ENCODE measurements at regions not wholly inside any gene's neighbourhood (a gene's known extent, or its start where the extent isn't known, plus 50 kb on each side); places are given as distances from the start of the nearest gene placed in this dataset.

GRCh38 chr11:15584158-15584557, 469.4 kb downstream of the INSC start:
- DNase-seq (ENCODE audit: low read depth) = no peak

- no peak for DNase-seq (ENCODE audit: low read depth)
These were observed 471.0 kb downstream of the INSC start for GRCh38 chr11:15585602-15586331.

- DNase-seq (ENCODE audit: low read depth) = no peak
These were observed 472.2 kb downstream of the INSC start for GRCh38 chr11:15586741-15587473.

GRCh38 chr11:15589070-15589626, 474.4 kb downstream of the INSC start:
- DNase-seq (ENCODE audit: low read depth) = no peak

- no peak for DNase-seq (ENCODE audit: low read depth)
These were observed 475.4 kb downstream of the INSC start for GRCh38 chr11:15590132-15590531.

GRCh38 chr11:15591112-15591537, 476.4 kb downstream of the INSC start:
- DNase-seq (ENCODE audit: low read depth) = no peak

GRCh38 chr11:15594607-15595006, 479.9 kb downstream of the INSC start:
- no peak for DNase-seq (ENCODE audit: low read depth)

- no peak for DNase-seq (ENCODE audit: low read depth)
These were observed 484.7 kb downstream of the INSC start for GRCh38 chr11:15599376-15599775.

- no peak for DNase-seq (ENCODE audit: low read depth)
These were observed 487.3 kb downstream of the INSC start for GRCh38 chr11:15602047-15602446.

- DNase-seq (ENCODE audit: low read depth) = no peak
These were observed 488.3 kb downstream of the INSC start for GRCh38 chr11:15602785-15603567.

GRCh38 chr11:15605094-15605493, 490.4 kb downstream of the INSC start:
- no peak for DNase-seq (ENCODE audit: low read depth)

- no peak for DNase-seq (ENCODE audit: low read depth)
These were observed 492.8 kb downstream of the INSC start for GRCh38 chr11:15607361-15608036.

GRCh38 chr11:15609445-15609844, 494.7 kb downstream of the INSC start:
- DNase-seq (ENCODE audit: low read depth) = no peak

- no peak for DNase-seq (ENCODE audit: low read depth)
These were observed 496.2 kb downstream of the INSC start for GRCh38 chr11:15610881-15611280.

- DNase-seq (ENCODE audit: low read depth) = no peak
These were observed 498.5 kb downstream of the INSC start for GRCh38 chr11:15613251-15613650.

- no peak for DNase-seq (ENCODE audit: low read depth)
These were observed 499.1 kb downstream of the INSC start for GRCh38 chr11:15613789-15614188.

- DNase-seq (ENCODE audit: low read depth) = no peak
These were observed 500.8 kb downstream of the INSC start for GRCh38 chr11:15615398-15616096.

- DNase-seq (ENCODE audit: low read depth) = no peak
These were observed 501.7 kb downstream of the INSC start for GRCh38 chr11:15616130-15617105.

GRCh38 chr11:15617126-15617525, 502.4 kb downstream of the INSC start:
- no peak for DNase-seq (ENCODE audit: low read depth)

GRCh38 chr11:15618583-15619032, 503.9 kb downstream of the INSC start:
- no peak for DNase-seq (ENCODE audit: low read depth)

All from activated T-cell treated with anti-CD3 and anti-CD28 coated beads for 24 hours (primary cell).